ENCODE measurements at regions not wholly inside any gene's neighbourhood (a gene's known extent, or its start where the extent isn't known, plus 50 kb on each side); places are given as distances from the start of the nearest gene placed in this dataset.
"Not testable (repeated sequence)": the region's sequence is repeated elsewhere in the genome, so short reads cannot be mapped to it uniquely, and the experiment has no call there.

- no peak for DNase-seq
- peaks cover 3% of the 10 kb centered on the region for H3K9me3 Mint-ChIP-seq
- no peak overlapping the region for H3K27ac Mint-ChIP-seq
- H3K4me3 Mint-ChIP-seq, result no peak overlapping the region
- H3K36me3 Mint-ChIP-seq (ENCODE audit: low read depth), result no peaks in the 10 kb centered on the region
- H3K4me1 Mint-ChIP-seq, result no peaks in the 10 kb centered on the region
- intact Hi-C loops (cut with micrococcal nuclease), result no loop called here
- no peaks in the 10 kb centered on the region for H3K27me3 Mint-ChIP-seq
These were observed 458.6 kb upstream of the ATXN8OS start for GRCh38 chr13:69649063-69649392.

- intact Hi-C loops (cut with micrococcal nuclease), result no loop called here
- DNase-seq, result no peak
- Mint-ChIP-seq H3K27me3 (no peaks in the 10 kb centered on the region), H3K36me3 (ENCODE audit: low read depth) (no peaks in the 10 kb centered on the region), H3K27ac (no peak overlapping the region), H3K9me3 (peaks cover 3% of the 10 kb centered on the region), H3K4me1 (no peaks in the 10 kb centered on the region), H3K4me3 (no peak overlapping the region)
These were observed 459.1 kb upstream of the ATXN8OS start for GRCh38 chr13:69648340-69649062.

GRCh38 chr13:69644447-69644846 lies 463.2 kb upstream of the ATXN8OS start:
- Mint-ChIP-seq H3K36me3 (ENCODE audit: low read depth) (no peaks in the 10 kb centered on the region), H3K9me3 (no peaks in the 10 kb centered on the region), H3K4me3 (no peak overlapping the region), H3K4me1 (no peaks in the 10 kb centered on the region), H3K27ac (no peak overlapping the region), H3K27me3 (no peaks in the 10 kb centered on the region)
- no peak for DNase-seq
- intact Hi-C loops (cut with micrococcal nuclease), result no loop called here

- H3K4me3 Mint-ChIP-seq, result no peak overlapping the region
- DNase-seq, result no peak
- H3K9me3 Mint-ChIP-seq, result peaks cover 8% of the 10 kb centered on the region
- H3K27ac Mint-ChIP-seq, result no peak overlapping the region
- no peaks in the 10 kb centered on the region for H3K4me1 Mint-ChIP-seq
- intact Hi-C loops (cut with micrococcal nuclease), result no loop called here
- no peaks in the 10 kb centered on the region for H3K27me3 Mint-ChIP-seq
- no peaks in the 10 kb centered on the region for H3K36me3 Mint-ChIP-seq (ENCODE audit: low read depth)
These were observed 465.9 kb upstream of the ATXN8OS start for GRCh38 chr13:69641773-69642172.

GRCh38 chr13:69633044-69633443 lies 474.6 kb upstream of the ATXN8OS start:
- peaks cover 7% of the 10 kb centered on the region for H3K9me3 Mint-ChIP-seq
- H3K4me3 Mint-ChIP-seq, result no peak overlapping the region
- intact Hi-C loops (cut with micrococcal nuclease), result no loop called here
- H3K27me3 Mint-ChIP-seq, result no peaks in the 10 kb centered on the region
- H3K27ac Mint-ChIP-seq, result no peak overlapping the region
- no peak for DNase-seq
- H3K4me1 Mint-ChIP-seq, result no peaks in the 10 kb centered on the region
- no peaks in the 10 kb centered on the region for H3K36me3 Mint-ChIP-seq (ENCODE audit: low read depth)

- peaks cover 7% of the 10 kb centered on the region for H3K9me3 Mint-ChIP-seq
- no peak for DNase-seq
These were observed 483.7 kb upstream of the ATXN8OS start for GRCh38 chr13:69623973-69624372.

GRCh38 chr13:69619651-69620050 lies 488.0 kb upstream of the ATXN8OS start:
- DNase-seq, result no peak
- Mint-ChIP-seq H3K27ac (no peak overlapping the region), H3K4me3 (no peak overlapping the region), H3K27me3 (no peaks in the 10 kb centered on the region), H3K36me3 (ENCODE audit: low read depth) (no peaks in the 10 kb centered on the region), H3K9me3 (no peaks in the 10 kb centered on the region), H3K4me1 (no peaks in the 10 kb centered on the region)
- intact Hi-C loops (cut with micrococcal nuclease), result no loop called here

More at GRCh38 chr13:69623973-69624372, 483.7 kb upstream of the ATXN8OS start:
- Mint-ChIP-seq H3K4me3 (no peak overlapping the region), H3K27me3 (no peaks in the 10 kb centered on the region), H3K27ac (no peak overlapping the region), H3K36me3 (ENCODE audit: low read depth) (no peaks in the 10 kb centered on the region), H3K4me1 (no peaks in the 10 kb centered on the region)
- intact Hi-C loops (cut with micrococcal nuclease), result no loop called here

GRCh38 chr13:69618838-69619237 lies 488.8 kb upstream of the ATXN8OS start:
- no peaks in the 10 kb centered on the region for H3K9me3 Mint-ChIP-seq
- no peaks in the 10 kb centered on the region for H3K4me1 Mint-ChIP-seq
- intact Hi-C loops (cut with micrococcal nuclease), result no loop called here
- no peak overlapping the region for H3K4me3 Mint-ChIP-seq
- H3K27me3 Mint-ChIP-seq, result no peaks in the 10 kb centered on the region
- DNase-seq, result no peak
- H3K27ac Mint-ChIP-seq, result no peak overlapping the region
- no peaks in the 10 kb centered on the region for H3K36me3 Mint-ChIP-seq (ENCODE audit: low read depth)

GRCh38 chr13:69618393-69618792 lies 489.2 kb upstream of the ATXN8OS start:
- no peak overlapping the region for H3K27ac Mint-ChIP-seq
- no peaks in the 10 kb centered on the region for H3K36me3 Mint-ChIP-seq (ENCODE audit: low read depth)
- no peak overlapping the region for H3K4me3 Mint-ChIP-seq
- intact Hi-C loops (cut with micrococcal nuclease), result no loop called here
- H3K27me3 Mint-ChIP-seq, result no peaks in the 10 kb centered on the region
- no peaks in the 10 kb centered on the region for H3K9me3 Mint-ChIP-seq
- H3K4me1 Mint-ChIP-seq, result no peaks in the 10 kb centered on the region
- no peak for DNase-seq

- Mint-ChIP-seq H3K27ac (no peak overlapping the region), H3K4me1 (no peaks in the 10 kb centered on the region), H3K4me3 (no peak overlapping the region), H3K9me3 (no peaks in the 10 kb centered on the region), H3K27me3 (no peaks in the 10 kb centered on the region), H3K36me3 (ENCODE audit: low read depth) (no peaks in the 10 kb centered on the region)
- DNase-seq, result no peak
- intact Hi-C loops (cut with micrococcal nuclease), result no loop called here
These were observed 490.0 kb upstream of the ATXN8OS start for GRCh38 chr13:69617587-69617986.

GRCh38 chr13:69616396-69616795 lies 491.2 kb upstream of the ATXN8OS start:
- no peak for DNase-seq
- H3K9me3 Mint-ChIP-seq, result no peaks in the 10 kb centered on the region
- no peaks in the 10 kb centered on the region for H3K27me3 Mint-ChIP-seq
- H3K36me3 Mint-ChIP-seq (ENCODE audit: low read depth), result no peaks in the 10 kb centered on the region
- intact Hi-C loops (cut with micrococcal nuclease), result no loop called here
- H3K4me3 Mint-ChIP-seq, result no peak overlapping the region
- H3K27ac Mint-ChIP-seq, result no peak overlapping the region
- H3K4me1 Mint-ChIP-seq, result no peaks in the 10 kb centered on the region

- H3K27me3 Mint-ChIP-seq; H3K27ac Mint-ChIP-seq; H3K4me3 Mint-ChIP-seq; H3K9me3 Mint-ChIP-seq; H3K4me1 Mint-ChIP-seq; H3K36me3 Mint-ChIP-seq (ENCODE audit: low read depth); intact Hi-C loops (cut with micrococcal nuclease); DNase-seq: not testable (repeated sequence)
These were observed 492.6 kb upstream of the ATXN8OS start for GRCh38 chr13:69615055-69615454.

- H3K4me3 Mint-ChIP-seq, result no peak overlapping the region
- DNase-seq, result no peak
- intact Hi-C loops (cut with micrococcal nuclease), result no loop called here
- H3K9me3 Mint-ChIP-seq, result peaks cover 5% of the 10 kb centered on the region
- H3K27me3 Mint-ChIP-seq, result no peaks in the 10 kb centered on the region
- H3K36me3 Mint-ChIP-seq (ENCODE audit: low read depth), result no peaks in the 10 kb centered on the region
- no peaks in the 10 kb centered on the region for H3K4me1 Mint-ChIP-seq
- no peak overlapping the region for H3K27ac Mint-ChIP-seq
These were observed 502.9 kb upstream of the ATXN8OS start for GRCh38 chr13:69604698-69605097.

GRCh38 chr13:69603144-69603853 lies 504.3 kb upstream of the ATXN8OS start:
- Mint-ChIP-seq H3K4me3 (no peak overlapping the region), H3K9me3 (peaks cover 5% of the 10 kb centered on the region), H3K27me3 (no peaks in the 10 kb centered on the region), H3K4me1 (no peaks in the 10 kb centered on the region), H3K27ac (no peak overlapping the region), H3K36me3 (ENCODE audit: low read depth) (no peaks in the 10 kb centered on the region)
- DNase-seq, result no peak
- intact Hi-C loops (cut with micrococcal nuclease), result no loop called here

- Mint-ChIP-seq H3K9me3 (peaks cover 5% of the 10 kb centered on the region), H3K27ac (no peak overlapping the region), H3K4me1 (no peaks in the 10 kb centered on the region), H3K27me3 (no peaks in the 10 kb centered on the region), H3K36me3 (ENCODE audit: low read depth) (no peaks in the 10 kb centered on the region), H3K4me3 (no peak overlapping the region)
- no peak for DNase-seq
- intact Hi-C loops (cut with micrococcal nuclease), result no loop called here
These were observed 506.0 kb upstream of the ATXN8OS start for GRCh38 chr13:69601661-69602060.
